H7 (cell line): ENCODE measurements at regions not wholly inside any gene's neighbourhood (a gene's known extent, or its start where the extent isn't known, plus 50 kb on each side); places are given as distances from the start of the nearest gene placed in this dataset.
A peak's percentile ranks its signal among the peaks of the same experiment; 100 is the strongest.
"Not testable (repeated sequence)": the region's sequence is repeated elsewhere in the genome, so short reads cannot be mapped to it uniquely, and the experiment has no call there.

Experiments
- DNase-seq: peaks from one replicate; pipeline ENCODE4 v3.0.0; 2012
- H3K27me3 ChIP-seq: 2 replicates; pipeline ENCODE4 v1.6.0; 2011; ENCODE audit warnings: mild to moderate bottlenecking, low read length; ENCODE audit not compliant: control insufficient read depth, insufficient read depth
- H3K36me3 ChIP-seq: replicated peaks from 2 replicates; pipeline ENCODE4 v1.5.1; 2011; ENCODE audit warnings: low read length; ENCODE audit not compliant: control insufficient read depth, insufficient read depth
- H3K4me3 ChIP-seq: 2 replicates; pipeline ENCODE4 v1.5.1; 2011; ENCODE audit warnings: low read depth, mild to moderate bottlenecking, control low read depth, low read length, moderate library complexity; ENCODE audit not compliant: insufficient read depth

- no peaks in the 10 kb centered on the region for H3K36me3 ChIP-seq
- no peak overlapping the region for H3K4me3 ChIP-seq
- no peak for DNase-seq
- no peaks in the 10 kb centered on the region for H3K27me3 ChIP-seq
Observed at GRCh38 chr5:174549254-174549653, 175.1 kb upstream of the MSX2 start.

- Histone ChIP-seq H3K27me3 (no peaks in the 10 kb centered on the region), H3K4me3 (no peak overlapping the region), H3K36me3 (no peaks in the 10 kb centered on the region)
- DNase-seq, result no peak
Observed at GRCh38 chr5:174550026-174550425, 174.4 kb upstream of the MSX2 start.

GRCh38 chr5:174552428-174552827, 172.0 kb upstream of the MSX2 start:
- peak; percentile 37 for DNase-seq
- Histone ChIP-seq H3K27me3 (no peaks in the 10 kb centered on the region), H3K4me3 (no peak overlapping the region), H3K36me3 (no peaks in the 10 kb centered on the region)

- Histone ChIP-seq H3K4me3 (no peak overlapping the region), H3K36me3 (no peaks in the 10 kb centered on the region), H3K27me3 (no peaks in the 10 kb centered on the region)
- DNase-seq, result no peak
Observed at GRCh38 chr5:174553556-174553955, 170.8 kb upstream of the MSX2 start.

GRCh38 chr5:174555726-174556125, 168.7 kb upstream of the MSX2 start:
- H3K4me3 ChIP-seq, result no peak overlapping the region
- no peaks in the 10 kb centered on the region for H3K36me3 ChIP-seq
- H3K27me3 ChIP-seq, result no peaks in the 10 kb centered on the region
- no peak for DNase-seq

- Histone ChIP-seq H3K4me3 (no peak overlapping the region), H3K27me3 (no peaks in the 10 kb centered on the region), H3K36me3 (no peaks in the 10 kb centered on the region)
- DNase-seq, result no peak
Observed at GRCh38 chr5:174556756-174557155, 167.6 kb upstream of the MSX2 start.

GRCh38 chr5:174558190-174558589, 166.2 kb upstream of the MSX2 start:
- Histone ChIP-seq H3K4me3 (no peak overlapping the region), H3K27me3 (no peaks in the 10 kb centered on the region)
- DNase-seq, result no peak

GRCh38 chr5:174559141-174559540, 165.2 kb upstream of the MSX2 start:
- Histone ChIP-seq H3K36me3 (no peaks in the 10 kb centered on the region), H3K4me3 (no peak overlapping the region), H3K27me3 (no peaks in the 10 kb centered on the region)
- no peak for DNase-seq

More at GRCh38 chr5:174558190-174558589, 166.2 kb upstream of the MSX2 start:
- no peaks in the 10 kb centered on the region for H3K36me3 ChIP-seq

GRCh38 chr5:174559566-174560090, 164.8 kb upstream of the MSX2 start:
- H3K27me3 ChIP-seq, result no peaks in the 10 kb centered on the region

GRCh38 chr5:174560861-174561260, 163.5 kb upstream of the MSX2 start:
- no peak for DNase-seq
- Histone ChIP-seq H3K36me3 (no peaks in the 10 kb centered on the region), H3K4me3 (no peak overlapping the region), H3K27me3 (no peaks in the 10 kb centered on the region)

More at GRCh38 chr5:174559566-174560090, 164.8 kb upstream of the MSX2 start:
- Histone ChIP-seq H3K4me3 (no peak overlapping the region), H3K36me3 (no peaks in the 10 kb centered on the region)
- no peak for DNase-seq

- DNase-seq, H3K4me3 ChIP-seq, H3K27me3 ChIP-seq, H3K36me3 ChIP-seq: not testable (repeated sequence)
Observed at GRCh38 chr5:174563040-174563439, 161.3 kb upstream of the MSX2 start.

GRCh38 chr5:174563899-174564298, 160.5 kb upstream of the MSX2 start:
- H3K27me3 ChIP-seq, result no peaks in the 10 kb centered on the region
- no peak overlapping the region for H3K4me3 ChIP-seq
- DNase-seq, result peak; percentile 33
- no peaks in the 10 kb centered on the region for H3K36me3 ChIP-seq

- DNase-seq, result no peak
- Histone ChIP-seq H3K4me3 (no peak overlapping the region), H3K27me3 (no peaks in the 10 kb centered on the region), H3K36me3 (no peaks in the 10 kb centered on the region)
Observed at GRCh38 chr5:174567506-174568141, 156.8 kb upstream of the MSX2 start.

GRCh38 chr5:174570662-174571061, 153.7 kb upstream of the MSX2 start:
- H3K36me3 ChIP-seq, result no peaks in the 10 kb centered on the region
- H3K4me3 ChIP-seq, result no peak overlapping the region
- no peak for DNase-seq
- H3K27me3 ChIP-seq, result no peaks in the 10 kb centered on the region

- Histone ChIP-seq H3K36me3 (no peaks in the 10 kb centered on the region), H3K27me3 (no peaks in the 10 kb centered on the region), H3K4me3 (no peak overlapping the region)
- peak; percentile 52 for DNase-seq
Observed at GRCh38 chr5:174571662-174572397, 152.6 kb upstream of the MSX2 start.
